CD4-positive, alpha-beta T cell (primary cell): ENCODE measurements at regions not wholly inside any gene's neighbourhood (a gene's known extent, or its start where the extent isn't known, plus 50 kb on each side); places are given as distances from the start of the nearest gene placed in this dataset.

ENCODE experiments used
- ATAC-seq: fragments of 200-7000 bp; cut with Tn5 transposase; one replicate; pipeline ENCODE4 v1.10.0; 2022; ENCODE audit warnings: mild to moderate bottlenecking; ENCODE audit not compliant: poor library complexity
- CTCF ChIA-PET: fragments of 350-600 bp; sonication (Branson Sonifier 250); formaldehyde crosslinking; loops from one replicate; lab custom pipeline; 2021; ENCODE audit warnings: antibody characterized with exemption, inconsistent platforms; lab: Charles Lee
- POLR2A ChIA-PET: fragments of 350-600 bp; sonication (Branson Sonifier 250); formaldehyde crosslinking; loops from one replicate; lab custom pipeline; 2021; ENCODE audit warnings: antibody characterized with exemption, inconsistent platforms; lab: Charles Lee
- DNase-seq, 14 experiments: peaks; one replicate each; pipeline ENCODE4 v3.0.0-alpha.2; 2013 to 2020; ENCODE audit warnings: mixed read lengths in 2 of 14
- H3K27ac ChIP-seq, 2 donors: one replicate each; pipeline versions ENCODE4 v1.5.1 to v1.7.0; 2013; ENCODE audit warnings: low read length in 2 of 2, low read depth in 1 of 2, mild to moderate bottlenecking in 1 of 2
- H3K27me3 ChIP-seq, 2 experiments: 1 replicate in 1 of 2; 2 replicates in 1 of 2; pipeline versions ENCODE4 v1.6.1 to v1.7.0; 2013; ENCODE audit warnings: low read length in 2 of 2, control low read depth in 1 of 2, mild to moderate bottlenecking in 1 of 2, moderate library complexity in 1 of 2; ENCODE audit not compliant: insufficient read depth in 2 of 2, control insufficient read depth in 1 of 2
- H3K36me3 ChIP-seq: one replicate; pipeline ENCODE4 v1.6.1; 2013; ENCODE audit warnings: low read length, control low read depth; ENCODE audit not compliant: insufficient read depth
- H3K4me1 ChIP-seq: one replicate; pipeline ENCODE4 v1.6.1; 2013; ENCODE audit warnings: low read length, control low read depth; ENCODE audit not compliant: insufficient read depth
- H3K4me3 ChIP-seq: one replicate; pipeline ENCODE4 v1.5.1; 2013; ENCODE audit warnings: mild to moderate bottlenecking, low read length, moderate library complexity
- H3K9me3 ChIP-seq, 2 experiments: 1 replicate in 1 of 2; 2 replicates in 1 of 2; pipeline versions ENCODE4 v1.6.1 to v1.7.0; 2013; ENCODE audit warnings: low read length in 2 of 2, mild to moderate bottlenecking in 2 of 2, control low read depth in 1 of 2, moderate library complexity in 1 of 2; ENCODE audit not compliant: control insufficient read depth in 1 of 2, insufficient read depth in 1 of 2
- H3K27ac Mint-ChIP-seq: one replicate; pipeline ENCODE4 v1.8.0; 2020; ENCODE audit warnings: mixed read lengths
- H3K27me3 Mint-ChIP-seq: one replicate; pipeline ENCODE4 v1.8.0; 2021; ENCODE audit warnings: mixed read lengths
- H3K36me3 Mint-ChIP-seq: one replicate; pipeline ENCODE4 v1.8.0; 2021; ENCODE audit warnings: low read depth, mixed read lengths
- H3K4me1 Mint-ChIP-seq: one replicate; pipeline ENCODE4 v1.8.0; 2021; ENCODE audit warnings: low read depth, mixed read lengths
- H3K4me3 Mint-ChIP-seq: one replicate; pipeline ENCODE4 v1.8.0; 2020; ENCODE audit warnings: mild to moderate bottlenecking, mixed read lengths
- H3K9me3 Mint-ChIP-seq: one replicate; pipeline ENCODE4 v1.8.0; 2020; ENCODE audit warnings: mixed read lengths
- CTCF ChIP-seq: fragments of 200-600 bp; IDR thresholded peaks from one replicate; pipeline ENCODE4 v1.8.0; 2022; ENCODE audit warnings: antibody characterized with exemption, mild to moderate bottlenecking
- intact Hi-C, 2 experiments: fragments of 100-400 bp; cut with DNase I in 1 of 2; cut with micrococcal nuclease in 1 of 2; formaldehyde crosslinking; loops; one replicate each; pipeline versions ENCODE4 v1.15.1 to v1.9.0; 2023 to 2025; cut with DNase I, micrococcal nuclease

GRCh38 chr11:35049859-35050531, 89.0 kb upstream of the CD44 start:
- no peak for DNase-seq
- no peak for TF ChIP-seq CTCF
- H3K27me3 Mint-ChIP-seq = no peaks in the 10 kb centered on the region

GRCh38 chr11:35050541-35050995, 88.4 kb upstream of the CD44 start:
- CTCF ChIA-PET = interaction anchor here (1.4 kb wide), 1 partner anchor 25 kb away, joined by 3 read pairs; no protein-coding TSS in a partner anchor
- TF ChIP-seq CTCF = no peak
- DNase-seq (no peak), ATAC-seq (no peak)
- Mint-ChIP-seq H3K27me3 (no peaks in the 10 kb centered on the region), H3K27ac (peak overlapping the region; percentile 92), H3K36me3 (no peaks in the 10 kb centered on the region), H3K4me1 (peaks cover 74% of the 10 kb centered on the region), H3K9me3 (peaks cover 5% of the 10 kb centered on the region), H3K4me3 (peak overlapping the region; percentile 31)
- intact Hi-C loops = loop anchor here in 1 of 2 experiments (2.0 kb wide), 1 partner anchor 28 kb away; no protein-coding TSS in a partner anchor
- POLR2A ChIA-PET = interaction anchor here (0.8 to 2.1 kb wide), 11 partner anchors 8 to 129 kb away, joined by 3 to 9 read pairs (median 4); no protein-coding TSS in a partner anchor
- no peaks in the 10 kb centered on the region for H3K9me3 ChIP-seq
- peak overlapping the region; percentile 3 to 32 for H3K27ac ChIP-seq
- H3K36me3 ChIP-seq = no peaks in the 10 kb centered on the region
- peak overlapping the region; percentile 13 for H3K4me3 ChIP-seq
- H3K27me3 ChIP-seq = no peaks in the 10 kb centered on the region
- H3K4me1 ChIP-seq = peaks cover 54% of the 10 kb centered on the region

More at GRCh38 chr11:35049859-35050531, 89.0 kb upstream of the CD44 start:
- Histone ChIP-seq H3K36me3 (no peaks in the 10 kb centered on the region), H3K4me3 (peak overlapping the region; percentile 13), H3K9me3 (no peaks in the 10 kb centered on the region), H3K27me3 (no peaks in the 10 kb centered on the region), H3K27ac (peak overlapping the region; percentile 3 to 32), H3K4me1 (peaks cover 60% of the 10 kb centered on the region)
- peaks cover 5% of the 10 kb centered on the region for H3K9me3 Mint-ChIP-seq
- H3K4me1 Mint-ChIP-seq = peaks cover 74% of the 10 kb centered on the region
- ATAC-seq = no peak
- peak overlapping the region; percentile 31 for H3K4me3 Mint-ChIP-seq
- ChIA-PET CTCF (no interaction called here), POLR2A (interaction anchor here (0.8 to 2.1 kb wide), 10 partner anchors 9 to 129 kb away, joined by 3 to 9 read pairs (median 4); no protein-coding TSS in a partner anchor)
- intact Hi-C loops = loop anchor here (2.0 to 10.0 kb wide), 2 partner anchors 29 to 615 kb away; partner anchors contain the start of gene TRIM44 (in 1 of the 2)
- peak overlapping the region; percentile 92 for H3K27ac Mint-ChIP-seq
- H3K36me3 Mint-ChIP-seq = no peaks in the 10 kb centered on the region

- ATAC-seq (no peak), DNase-seq (no peak)
- peaks cover 62% of the 10 kb centered on the region for H3K4me1 Mint-ChIP-seq
- peaks cover 3% of the 10 kb centered on the region for H3K9me3 Mint-ChIP-seq
- H3K27me3 Mint-ChIP-seq = no peaks in the 10 kb centered on the region
- Histone ChIP-seq H3K36me3 (no peaks in the 10 kb centered on the region), H3K9me3 (no peaks in the 10 kb centered on the region), H3K4me3 (no peak overlapping the region), H3K4me1 (peaks cover 26% of the 10 kb centered on the region), H3K27ac (no peak overlapping the region), H3K27me3 (no peaks in the 10 kb centered on the region)
- no peak for TF ChIP-seq CTCF
- peak overlapping the region; percentile 44 for H3K4me3 Mint-ChIP-seq
- no peaks in the 10 kb centered on the region for H3K36me3 Mint-ChIP-seq
- peak overlapping the region; percentile 76 for H3K27ac Mint-ChIP-seq
- intact Hi-C loops = no loop called here
- ChIA-PET POLR2A (interaction anchor here (1.0 to 3.1 kb wide), 4 partner anchors 9 to 110 kb away, joined by 3 to 12 read pairs (median 4); no protein-coding TSS in a partner anchor), CTCF (interaction anchor here (1.0 kb wide), 1 partner anchor 9 kb away, joined by 6 read pairs; no protein-coding TSS in a partner anchor)
Observed at GRCh38 chr11:35056391-35057093, 82.4 kb upstream of the CD44 start.
